Smooth muscle cell (in vitro differentiated cells): ENCODE measurements at regions not wholly inside any gene's neighbourhood (a gene's known extent, or its start where the extent isn't known, plus 50 kb on each side); places are given as distances from the start of the nearest gene placed in this dataset.

ENCODE experiments used
- DNase-seq: peaks from one replicate; lab custom pipeline; 2025; ENCODE audit not compliant: unreplicated experiment; lab: John Stamatoyannopoulos, UW
- H2AFZ ChIP-seq: fragments of 200-600 bp; sonication (generic); 2 replicates; pipeline ENCODE4 v1.6.0; 2016; ENCODE audit warnings: antibody characterized with exemption, low read depth, mild to moderate bottlenecking
- H3F3A ChIP-seq: fragments of 200-600 bp; sonication (generic); 2 replicates; pipeline ENCODE4 v1.6.0; 2017; ENCODE audit warnings: antibody characterized with exemption, low read depth
- H3K27ac ChIP-seq: fragments of 200-600 bp; sonication (generic); 2 replicates; pipeline ENCODE4 v1.5.1; 2016; ENCODE audit warnings: low read depth, mild to moderate bottlenecking
- H3K27me3 ChIP-seq: fragments of 200-600 bp; sonication (generic); 2 replicates; pipeline ENCODE4 v1.6.1; 2016; ENCODE audit warnings: low read depth, mild to moderate bottlenecking
- H3K36me3 ChIP-seq: fragments of 200-600 bp; sonication (generic); 2 replicates; pipeline ENCODE4 v1.5.1; 2016; ENCODE audit warnings: low read depth
- H3K4me1 ChIP-seq: fragments of 200-600 bp; sonication (generic); 2 replicates; pipeline ENCODE4 v1.5.1; 2016; ENCODE audit warnings: low read depth
- H3K4me2 ChIP-seq: fragments of 200-600 bp; sonication (generic); 2 replicates; pipeline ENCODE4 v1.6.0; 2016; ENCODE audit warnings: mild to moderate bottlenecking
- H3K4me3 ChIP-seq: fragments of 200-600 bp; sonication (generic); 2 replicates; pipeline ENCODE4 v1.5.1; 2016; ENCODE audit warnings: mild to moderate bottlenecking
- H3K79me2 ChIP-seq: fragments of 200-600 bp; sonication (generic); 2 replicates; pipeline ENCODE4 v1.6.0; 2016; ENCODE audit warnings: low read depth, mild to moderate bottlenecking
- H3K9ac ChIP-seq: fragments of 200-600 bp; sonication (generic); 2 replicates; pipeline ENCODE4 v1.6.0; 2016; ENCODE audit warnings: low read depth
- H3K9me3 ChIP-seq: fragments of 200-600 bp; sonication (generic); replicated peaks from 2 replicates; pipeline ENCODE4 v1.5.1; 2016; ENCODE audit warnings: low read depth
- H4K20me1 ChIP-seq: fragments of 200-600 bp; sonication (generic); 2 replicates; pipeline ENCODE4 v1.6.0; 2016; ENCODE audit warnings: low read depth
- CTCF ChIP-seq: fragments of 200-600 bp; sonication (generic); IDR thresholded peaks from 2 replicates; pipeline ENCODE4 v1.5.1; 2017; ENCODE audit warnings: borderline replicate concordance, mild to moderate bottlenecking, antibody characterized with exemption; ENCODE audit not compliant: insufficient read depth, poor library complexity, severe bottlenecking
- WGBS: methylation state at CpG from one replicate; pipeline ENCODE4 v1.1.7; 2016; ENCODE audit warnings: low lambda C conversion rate; 5-methylcytosine and 5-hydroxymethylcytosine counted together

- H3K79me2 ChIP-seq: no peaks in the 10 kb centered on the region
- 79% methylated on average over 6 of the region's 6 CpGs for WGBS
- DNase-seq: no peak
- H3K4me2 ChIP-seq: no peak overlapping the region
- no peak overlapping the region for H2AFZ ChIP-seq
- no peaks in the 10 kb centered on the region for H3K9me3 ChIP-seq
- no peak overlapping the region for H3K27ac ChIP-seq
- no peaks in the 10 kb centered on the region for H3F3A ChIP-seq
- H3K4me1 ChIP-seq: no peaks in the 10 kb centered on the region
- H3K9ac ChIP-seq: no peak overlapping the region
- H3K4me3 ChIP-seq: no peak overlapping the region
- no peaks in the 10 kb centered on the region for H4K20me1 ChIP-seq
- no peaks in the 10 kb centered on the region for H3K27me3 ChIP-seq
- H3K36me3 ChIP-seq: no peaks in the 10 kb centered on the region
- no peak for TF ChIP-seq CTCF
These were observed 106.9 kb downstream of the ADAMTS15 start for GRCh38 chr11:130555251-130555841.

- H2AFZ ChIP-seq: peak overlapping the region; percentile 59
- H3F3A ChIP-seq: peaks cover 5% of the 10 kb centered on the region
- H3K79me2 ChIP-seq: no peaks in the 10 kb centered on the region
- H4K20me1 ChIP-seq: no peaks in the 10 kb centered on the region
- no peak for TF ChIP-seq CTCF
- H3K4me2 ChIP-seq: peak overlapping the region; percentile 55
- H3K4me1 ChIP-seq: peaks cover 5% of the 10 kb centered on the region
- H3K36me3 ChIP-seq: no peaks in the 10 kb centered on the region
- WGBS: 34% methylated on average over 14 of the region's 14 CpGs
- no peaks in the 10 kb centered on the region for H3K27me3 ChIP-seq
- no peak overlapping the region for H3K4me3 ChIP-seq
- H3K9me3 ChIP-seq: no peaks in the 10 kb centered on the region
- no peak for DNase-seq
- H3K9ac ChIP-seq: no peak overlapping the region
- peak overlapping the region; percentile 95 for H3K27ac ChIP-seq
These were observed 111.7 kb downstream of the ADAMTS15 start for GRCh38 chr11:130560000-130560780.

GRCh38 chr11:130560781-130561109, 112.3 kb downstream of the ADAMTS15 start:
- no peaks in the 10 kb centered on the region for H3K36me3 ChIP-seq
- no peaks in the 10 kb centered on the region for H3K27me3 ChIP-seq
- no peak for DNase-seq
- no peak overlapping the region for H3K4me3 ChIP-seq
- peak overlapping the region; percentile 59 for H2AFZ ChIP-seq
- TF ChIP-seq CTCF: no peak
- H3F3A ChIP-seq: peaks cover 5% of the 10 kb centered on the region
- no peaks in the 10 kb centered on the region for H4K20me1 ChIP-seq
- 32% methylated on average over 1 of the region's 1 CpG for WGBS
- no peaks in the 10 kb centered on the region for H3K9me3 ChIP-seq
- H3K79me2 ChIP-seq: no peaks in the 10 kb centered on the region
- H3K27ac ChIP-seq: peak overlapping the region; percentile 95
- H3K4me2 ChIP-seq: peak overlapping the region; percentile 55
- peak overlapping the region; percentile 61 for H3K9ac ChIP-seq
- H3K4me1 ChIP-seq: peaks cover 5% of the 10 kb centered on the region
